HG03571 (cell line): ENCODE measurements at regions not wholly inside any gene's neighbourhood (a gene's known extent, or its start where the extent isn't known, plus 50 kb on each side); places are given as distances from the start of the nearest gene placed in this dataset.
"Not testable (repeated sequence)": the region's sequence is repeated elsewhere in the genome, so short reads cannot be mapped to it uniquely, and the experiment has no call there.

Source experiments
- ATAC-seq: cut with Tn5 transposase; IDR thresholded peaks from one replicate; pipeline ENCODE4 v1.9.1; 2021; ENCODE audit not compliant: unreplicated experiment

DNA sequence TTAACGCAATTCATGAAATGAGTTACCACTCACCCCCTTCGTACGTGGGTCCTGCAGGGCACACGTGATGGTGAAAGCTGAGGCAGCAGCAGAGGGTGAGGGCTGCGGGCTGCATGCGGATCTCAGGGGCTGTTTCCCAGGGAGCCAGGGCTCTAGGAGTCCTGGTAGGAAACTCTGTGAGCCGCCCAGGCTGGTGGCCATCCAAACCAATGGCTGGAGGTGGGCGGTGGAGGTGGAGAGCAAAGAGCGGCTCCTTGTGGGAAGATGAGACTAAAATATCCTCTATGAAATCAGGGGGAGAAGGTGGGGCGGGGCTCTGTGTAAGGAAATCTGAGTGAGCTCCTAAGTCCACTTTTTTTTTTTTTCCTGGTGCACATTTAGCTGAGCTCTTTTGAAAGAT is 120.1 kb upstream of the SLC1A4 start:
- ATAC-seq = no peak

DNA sequence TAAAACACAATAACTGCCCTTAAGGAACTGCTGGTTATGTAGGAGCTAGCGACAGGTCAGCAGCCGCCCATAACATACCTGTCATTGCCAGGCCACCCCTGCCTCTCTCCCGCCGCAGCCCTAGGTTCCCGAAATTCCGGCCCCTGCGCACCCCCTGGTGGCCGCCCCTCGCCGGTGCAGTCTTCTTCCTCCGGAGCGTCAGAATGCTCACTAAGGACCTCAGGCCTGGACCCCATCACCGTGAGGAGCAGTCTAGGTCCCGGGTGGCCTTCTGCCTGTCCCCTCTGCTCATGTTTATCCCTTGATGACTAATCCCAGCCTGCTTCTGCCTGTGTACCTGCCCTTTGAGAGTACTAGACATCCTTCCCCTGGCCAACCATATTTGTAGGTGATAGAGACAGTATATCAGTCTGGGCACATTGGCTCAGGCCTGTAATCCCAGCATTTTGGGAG is 115.7 kb upstream of the SLC1A4 start:
- peak; percentile 67 for ATAC-seq

DNA sequence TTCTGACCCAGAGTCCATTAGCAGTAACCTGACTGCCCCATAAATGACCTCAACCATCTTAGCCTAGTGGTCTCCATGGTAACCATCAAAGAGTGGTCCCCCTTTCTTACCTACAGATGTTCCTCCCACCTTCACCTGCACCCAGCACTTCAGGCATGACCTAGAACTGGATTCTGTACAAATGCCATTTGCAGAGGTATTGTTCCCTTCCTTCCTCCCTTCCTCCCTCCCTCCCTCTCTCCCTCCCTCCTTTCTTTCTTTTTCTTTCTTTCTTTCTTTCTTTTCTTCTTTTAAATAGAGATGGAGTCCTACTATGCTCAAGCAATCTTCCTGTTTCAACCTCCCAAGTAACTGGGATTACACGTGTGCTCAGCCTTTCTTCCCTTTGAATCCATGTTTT is 114.6 kb upstream of the SLC1A4 start:
- no peak for ATAC-seq

DNA sequence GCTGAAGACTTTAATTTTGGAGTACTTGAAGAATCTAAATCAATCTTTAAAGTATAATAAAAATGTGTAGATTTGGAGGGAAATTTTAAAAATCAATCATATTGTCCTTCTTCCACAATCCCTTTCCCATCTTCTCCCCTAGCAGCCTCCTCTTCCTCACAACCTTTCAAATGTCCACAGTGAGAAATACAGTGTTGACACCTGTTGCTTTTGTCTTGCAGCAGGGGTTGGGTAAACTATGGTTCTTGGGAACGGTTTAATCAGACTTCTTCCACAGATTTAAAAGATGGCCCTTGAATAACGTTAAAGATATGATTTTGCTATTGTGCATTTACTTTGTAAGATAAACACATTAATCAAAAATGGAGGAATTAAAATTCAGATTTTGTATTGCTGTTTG is 113.8 kb upstream of the SLC1A4 start:
- ATAC-seq = no peak

DNA sequence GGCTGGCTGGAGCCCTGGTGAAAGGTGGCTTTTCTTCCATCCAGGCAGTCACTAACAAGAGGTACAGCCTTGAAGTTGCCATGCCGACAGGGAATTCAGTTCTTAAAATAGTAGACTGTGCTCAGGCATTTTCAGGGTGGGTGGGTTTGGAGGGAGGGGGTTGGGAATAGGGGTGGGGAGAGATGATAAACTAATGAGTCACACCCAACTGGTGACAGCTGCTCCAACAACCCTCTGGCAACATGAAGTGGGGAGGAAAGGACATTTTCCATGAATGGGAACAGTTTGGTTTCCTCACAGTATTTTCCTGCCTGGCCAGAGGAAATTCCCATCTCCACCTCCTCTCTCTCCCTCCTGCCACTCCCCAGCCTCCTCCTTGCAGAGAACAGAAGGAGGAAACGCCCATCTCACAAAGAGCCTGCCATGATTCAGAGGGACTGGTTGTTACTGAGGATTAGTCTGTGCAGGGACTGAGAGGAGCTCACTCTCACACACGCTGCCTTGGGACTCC is 113.0 kb upstream of the SLC1A4 start:
- no peak for ATAC-seq

DNA sequence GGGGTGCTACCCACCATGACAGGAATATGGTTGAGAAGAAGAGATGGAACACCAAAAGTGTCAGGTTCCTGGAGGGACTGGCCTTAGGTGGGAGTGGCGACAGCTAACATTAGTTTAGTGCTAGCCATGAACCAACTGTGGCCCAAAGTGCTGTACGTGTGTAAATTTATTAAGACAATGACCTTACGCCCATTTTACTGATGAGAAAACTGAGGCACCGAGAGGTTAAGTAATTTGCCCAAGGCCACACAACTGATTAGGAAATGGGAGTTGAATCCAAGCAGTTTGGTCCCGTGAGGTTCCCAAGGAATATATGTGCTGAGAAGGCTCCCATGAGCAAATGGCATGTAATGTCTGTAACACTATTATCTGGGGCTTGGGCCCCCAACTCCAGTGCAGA is 109.5 kb upstream of the SLC1A4 start:
- ATAC-seq = no peak

DNA sequence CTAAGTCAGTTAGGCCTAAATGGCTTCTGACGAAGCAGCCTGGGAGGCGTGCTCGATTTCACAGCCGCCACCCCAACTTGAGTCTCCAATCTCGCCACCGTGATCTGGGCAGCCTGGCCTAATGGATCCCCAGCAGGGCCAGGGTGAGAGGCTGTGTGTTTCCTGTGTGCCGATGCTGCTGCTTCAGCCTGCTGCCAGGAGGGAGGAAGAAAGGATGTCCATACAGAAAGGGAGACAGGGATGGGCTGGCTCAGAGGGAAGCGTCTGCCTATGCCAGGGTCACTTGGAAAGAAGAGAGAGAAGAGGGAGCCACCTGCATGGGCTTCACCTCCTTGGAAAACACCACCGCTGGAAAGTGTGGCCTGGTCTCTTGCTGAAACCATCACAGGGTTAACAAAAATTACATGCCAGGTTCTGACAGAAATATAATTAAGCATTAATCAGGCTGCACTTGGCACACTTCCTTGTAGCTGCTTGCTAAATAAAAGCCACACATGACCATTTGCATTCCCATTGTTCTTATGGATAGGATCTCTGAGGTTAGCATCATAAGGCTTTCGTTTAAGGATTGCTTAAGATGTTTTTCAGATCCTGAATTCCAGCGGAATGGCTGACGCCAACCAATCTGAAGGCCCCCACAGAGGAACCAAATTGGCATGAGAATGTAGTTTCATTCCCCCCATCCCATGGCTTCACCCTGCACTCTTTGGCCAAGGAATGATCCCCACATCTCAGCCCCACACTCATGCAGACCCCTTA is 108.8 kb upstream of the SLC1A4 start:
- ATAC-seq = no peak

DNA sequence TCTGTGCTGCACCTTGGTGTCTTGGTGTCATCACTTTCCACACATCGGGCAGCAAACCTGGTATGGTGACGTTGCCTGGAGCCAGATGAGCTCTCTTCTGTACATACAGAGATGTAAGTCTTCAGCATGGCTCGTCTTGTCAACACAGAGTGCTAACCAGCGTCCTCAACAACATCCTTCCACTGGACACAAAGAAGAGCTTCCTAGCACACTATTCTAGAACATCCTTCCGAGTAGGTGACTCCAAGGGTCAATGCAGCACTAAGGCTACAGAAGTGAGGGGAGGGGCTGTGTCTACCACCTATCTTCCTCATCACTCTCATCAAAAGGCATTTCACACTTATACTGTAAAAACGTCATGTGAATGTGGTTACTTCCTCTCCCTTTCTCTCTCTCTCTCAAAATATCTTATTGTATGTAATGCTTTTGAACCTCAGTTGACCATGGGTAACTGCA is 108.1 kb upstream of the SLC1A4 start:
- no peak for ATAC-seq

DNA sequence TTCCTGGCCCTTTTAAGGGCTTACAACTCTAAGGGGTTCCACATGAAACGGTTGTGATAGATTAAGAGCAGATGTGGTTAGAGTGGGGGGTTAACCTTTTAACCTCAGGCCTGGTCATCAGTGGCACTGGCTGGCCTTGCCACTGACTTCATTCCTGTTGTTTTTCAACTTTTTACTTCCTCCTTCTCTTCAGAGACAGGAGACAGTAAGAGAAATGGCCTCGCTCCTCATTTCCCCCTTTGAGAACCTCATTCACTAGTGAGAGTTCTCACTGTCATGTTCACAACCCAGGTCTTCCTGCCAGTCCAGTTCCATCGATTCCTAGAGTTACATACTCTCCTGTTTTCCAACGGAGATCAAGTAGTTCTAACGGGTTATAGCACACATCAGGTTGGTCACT is 101.6 kb upstream of the SLC1A4 start:
- ATAC-seq = no peak

DNA sequence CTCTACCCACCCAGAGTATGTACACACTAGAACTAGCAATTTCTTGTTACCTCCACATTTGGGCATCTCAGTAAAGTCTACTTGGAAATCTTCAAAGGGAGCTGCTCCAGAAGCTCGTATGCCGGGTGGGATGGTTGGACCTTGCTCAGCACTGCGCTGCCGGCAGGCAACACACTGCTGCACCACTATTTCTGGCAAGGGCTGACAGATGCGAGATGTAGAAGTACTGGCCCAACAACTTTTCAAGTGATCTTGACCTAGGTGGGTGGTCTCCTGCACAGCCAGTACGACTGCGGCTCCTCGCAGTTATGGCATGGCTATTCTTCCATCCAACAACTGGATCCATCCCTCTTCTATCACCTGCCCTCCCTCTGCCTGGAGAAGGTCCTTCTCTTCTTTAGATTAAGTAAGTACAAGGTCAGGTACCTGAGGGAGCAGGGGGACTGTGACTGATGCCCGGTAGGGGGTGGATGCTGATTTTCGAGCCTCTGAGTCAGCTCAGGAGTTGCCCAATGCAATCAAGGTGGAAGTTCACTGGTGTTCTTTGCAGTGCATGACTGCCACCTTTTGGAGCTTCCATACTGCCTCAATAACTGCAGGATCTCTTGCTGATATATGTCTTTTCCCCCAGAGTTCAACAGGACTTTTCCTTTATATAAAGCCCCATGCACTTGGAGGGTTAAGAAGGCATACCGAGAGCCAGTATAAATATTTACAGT is 100.4 kb upstream of the SLC1A4 start:
- no peak for ATAC-seq

DNA sequence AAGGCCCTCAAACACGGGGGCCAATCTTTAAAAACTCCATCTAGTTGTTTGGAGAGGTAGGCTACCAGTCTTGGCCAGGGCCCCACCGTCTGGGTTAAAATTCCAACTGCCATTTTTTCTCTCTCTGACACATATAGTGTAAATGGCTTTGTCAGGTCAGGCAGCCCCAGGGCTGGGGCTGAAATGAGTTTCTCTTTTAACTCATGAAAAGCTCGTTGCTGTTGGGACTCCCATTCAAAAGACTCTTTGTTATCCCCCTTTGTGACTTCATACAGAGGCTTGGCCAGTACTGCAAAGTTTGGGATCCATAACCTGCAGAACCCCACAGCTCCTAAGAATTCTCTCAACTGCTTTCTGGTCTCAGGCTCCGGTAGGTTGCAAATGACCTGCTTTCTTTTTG is 99.4 kb upstream of the SLC1A4 start:
- ATAC-seq = no peak

DNA sequence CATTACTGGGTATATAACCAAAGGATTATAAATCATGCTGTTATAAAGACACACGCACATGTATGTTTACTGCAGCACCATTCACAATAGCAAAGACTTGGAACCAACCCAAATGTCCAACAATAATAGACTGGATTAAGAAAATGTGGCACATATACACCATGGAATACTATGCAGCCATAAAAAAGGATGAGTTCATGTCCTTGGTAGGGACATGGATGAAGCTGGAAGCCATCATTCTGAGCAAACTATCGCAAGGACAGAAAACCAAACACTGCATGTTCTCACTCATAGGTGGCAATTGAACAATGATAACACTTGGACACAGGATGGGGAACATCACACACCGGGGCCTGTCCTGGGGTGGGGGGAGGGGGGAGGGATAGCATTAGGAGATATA is 92.6 kb upstream of the SLC1A4 start:
- ATAC-seq = not testable (repeated sequence)

DNA sequence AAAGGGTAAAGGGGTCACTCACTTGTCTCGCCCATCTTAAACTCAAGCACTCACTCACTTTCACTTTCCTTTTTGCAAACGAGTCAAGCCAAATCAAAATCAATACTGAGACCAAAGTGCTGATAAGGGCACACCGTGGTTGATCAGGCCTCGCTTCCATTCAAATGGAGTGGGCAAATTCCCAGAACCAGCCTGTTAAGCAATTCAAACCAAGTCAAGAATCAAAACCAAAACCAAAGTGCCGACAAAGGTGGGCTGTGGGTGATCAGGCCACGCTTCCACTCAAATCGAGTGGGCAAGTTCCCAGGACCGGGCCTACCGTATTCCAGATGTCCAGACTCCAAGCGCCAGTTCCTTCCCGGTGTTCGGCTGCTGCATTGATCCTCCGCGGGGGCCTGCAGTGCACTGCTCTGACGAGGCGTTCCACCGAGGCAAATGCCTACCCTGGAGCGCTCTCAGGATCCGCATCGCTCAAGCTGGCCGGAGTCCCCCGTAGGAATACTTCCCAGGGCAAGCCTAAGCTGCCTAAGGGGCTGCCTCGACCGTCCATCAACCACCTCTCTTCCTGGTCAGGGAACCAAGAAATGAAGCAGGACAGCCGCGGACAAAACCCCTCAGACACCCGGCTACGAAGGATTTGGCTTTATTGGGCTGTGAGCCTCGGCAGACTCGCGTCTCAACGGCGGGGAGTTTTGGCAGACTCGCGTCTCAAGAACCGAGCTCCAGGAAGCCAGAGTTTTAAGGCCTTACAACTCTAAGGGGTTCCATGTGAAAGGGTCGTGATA is 89.9 kb upstream of the SLC1A4 start:
- ATAC-seq = no peak

DNA sequence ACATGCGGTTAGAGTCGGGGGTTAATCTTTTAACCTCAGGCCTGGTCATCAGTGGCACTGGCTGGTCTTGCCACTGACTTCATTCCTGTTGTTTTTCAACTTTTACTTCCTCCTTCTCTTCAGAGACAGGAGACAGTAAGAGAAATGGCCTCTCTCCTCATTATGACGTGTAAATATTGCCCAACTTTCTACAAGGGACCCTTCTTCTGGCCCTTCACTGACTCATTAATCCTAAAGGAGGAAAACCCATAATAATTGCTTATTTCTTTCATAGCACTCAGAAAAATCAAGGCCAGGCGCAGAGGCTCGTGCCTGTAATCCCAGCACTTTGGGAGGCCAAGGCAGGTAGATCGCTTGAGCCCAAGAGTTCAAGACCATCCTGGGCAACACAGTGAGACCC is 89.3 kb upstream of the SLC1A4 start:
- ATAC-seq = not testable (repeated sequence)

DNA sequence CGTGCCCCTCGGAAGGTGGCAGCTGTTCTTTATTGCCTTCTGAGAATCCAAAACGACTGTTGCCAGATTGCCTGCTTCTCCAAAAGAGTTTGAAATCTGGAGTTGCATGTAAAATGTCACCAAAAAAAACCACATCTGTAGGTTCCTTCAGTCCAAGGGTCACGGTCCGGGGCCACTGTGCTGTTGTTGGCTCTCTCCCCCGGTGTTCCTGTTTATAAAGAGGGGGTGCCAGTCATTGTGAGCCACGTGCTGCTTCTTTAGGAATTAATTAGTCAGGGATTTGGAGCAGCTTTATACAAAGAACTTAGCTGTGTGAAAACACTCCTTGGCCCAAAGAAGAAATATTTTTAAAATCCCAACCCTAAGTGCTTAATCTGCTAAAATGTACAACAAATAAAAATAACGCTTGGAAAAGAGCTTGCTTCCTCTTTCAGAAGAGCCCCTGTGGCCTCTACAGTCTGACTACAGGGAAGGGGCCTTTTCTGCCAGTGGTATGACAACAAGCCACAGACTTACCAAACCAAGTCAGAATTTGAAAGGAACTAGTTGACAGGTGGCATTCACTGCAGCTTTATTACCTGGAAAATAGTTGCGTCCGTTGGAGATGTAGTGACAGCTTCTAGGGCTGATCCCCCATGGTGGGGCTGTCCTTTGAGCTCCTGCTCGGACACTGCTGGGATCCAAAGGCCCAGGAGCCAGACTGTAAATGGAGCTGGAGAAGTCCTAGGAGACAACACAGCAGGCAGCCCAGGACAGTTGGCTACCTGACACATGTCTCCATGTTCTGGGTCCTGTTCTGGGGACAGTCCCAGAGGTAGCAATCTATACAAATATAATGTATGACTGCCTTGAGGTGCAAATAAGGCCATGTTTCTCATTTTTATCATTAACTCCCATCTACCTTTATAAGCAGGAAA is 84.5 kb upstream of the SLC1A4 start:
- ATAC-seq = no peak

DNA sequence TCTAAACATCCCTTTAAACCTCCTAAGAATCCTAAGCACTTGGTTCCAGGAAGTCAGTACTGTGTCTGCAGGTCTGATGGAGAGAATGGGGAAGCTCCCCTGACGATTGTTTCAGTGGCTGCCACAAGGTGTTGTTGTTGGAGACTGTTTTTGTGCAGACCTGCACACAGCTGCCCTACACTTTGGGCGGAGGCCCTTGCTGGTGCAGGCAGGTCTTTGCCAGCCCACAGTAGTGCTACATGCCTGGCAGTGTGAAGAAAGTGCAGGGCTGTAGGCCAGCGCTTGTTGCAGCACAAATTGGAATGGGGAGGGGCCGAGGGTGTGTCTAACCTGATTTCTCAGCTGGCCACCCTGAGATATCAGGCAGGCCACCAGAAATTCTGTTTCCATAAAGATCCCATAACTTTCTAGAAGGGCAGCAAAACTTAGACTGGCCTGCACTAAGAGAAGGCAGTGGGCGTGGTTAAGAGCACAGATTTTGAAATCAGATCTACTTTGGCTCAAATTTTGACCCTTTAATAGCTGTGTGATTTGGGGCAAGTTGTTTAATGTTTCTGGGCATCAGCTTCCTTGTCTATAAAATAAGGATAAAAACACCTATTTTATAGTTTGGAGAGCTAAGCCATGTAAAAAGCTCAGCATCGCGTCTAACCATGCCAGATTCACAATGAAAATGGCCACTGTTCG is 83.7 kb upstream of the SLC1A4 start:
- ATAC-seq = no peak

DNA sequence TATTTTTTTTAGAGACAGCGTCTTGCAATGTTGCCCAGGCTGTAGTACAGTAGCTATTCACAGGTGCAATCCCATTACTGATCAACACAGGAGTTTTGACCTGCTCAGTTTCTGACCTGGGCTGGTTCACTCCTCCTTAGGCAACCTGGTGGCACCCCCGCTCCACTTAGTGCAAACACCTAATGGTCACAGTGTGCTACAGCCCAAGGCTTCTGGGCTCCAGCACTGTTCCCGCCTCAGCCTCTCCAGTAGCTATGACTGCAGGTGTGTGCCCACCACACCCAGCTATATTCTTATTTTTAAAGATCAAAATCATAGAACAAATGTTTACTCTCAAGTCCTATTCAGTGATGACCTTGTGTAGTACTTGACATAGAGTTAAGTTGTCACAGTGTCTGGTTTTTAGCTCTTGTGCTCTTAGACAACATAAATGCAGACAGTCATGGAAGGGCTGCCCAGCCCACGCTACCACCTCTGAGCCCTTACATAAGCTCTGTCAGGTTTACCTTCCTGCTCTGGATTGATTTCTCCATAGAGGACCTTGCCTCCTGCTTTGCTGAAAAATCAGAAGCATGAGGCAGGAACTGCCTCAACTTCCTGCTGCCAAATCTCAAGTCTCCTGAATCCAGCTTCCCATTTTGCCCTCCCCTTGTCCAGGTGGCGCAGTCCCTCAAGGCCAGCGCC is 82.2 kb upstream of the SLC1A4 start:
- ATAC-seq = no peak

DNA sequence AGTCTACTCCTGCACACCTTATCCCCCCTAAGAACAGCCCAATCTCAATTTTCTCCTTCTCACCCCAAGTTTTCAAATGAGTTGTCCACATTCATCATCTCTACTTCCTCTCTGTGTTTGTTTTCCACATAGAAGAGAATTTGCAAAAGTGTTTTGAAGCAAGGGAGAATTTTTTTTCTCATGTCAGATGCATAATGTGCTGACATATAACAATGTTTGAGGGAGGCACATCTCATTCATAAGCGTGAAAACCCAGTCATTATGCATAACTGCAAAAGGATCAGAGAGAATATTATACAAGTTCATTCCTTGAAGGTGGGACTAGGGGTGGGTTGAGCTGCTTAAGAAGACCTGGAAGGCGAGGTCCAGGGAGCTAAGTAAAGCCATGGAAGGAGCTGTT is 80.8 kb upstream of the SLC1A4 start:
- ATAC-seq = no peak

DNA sequence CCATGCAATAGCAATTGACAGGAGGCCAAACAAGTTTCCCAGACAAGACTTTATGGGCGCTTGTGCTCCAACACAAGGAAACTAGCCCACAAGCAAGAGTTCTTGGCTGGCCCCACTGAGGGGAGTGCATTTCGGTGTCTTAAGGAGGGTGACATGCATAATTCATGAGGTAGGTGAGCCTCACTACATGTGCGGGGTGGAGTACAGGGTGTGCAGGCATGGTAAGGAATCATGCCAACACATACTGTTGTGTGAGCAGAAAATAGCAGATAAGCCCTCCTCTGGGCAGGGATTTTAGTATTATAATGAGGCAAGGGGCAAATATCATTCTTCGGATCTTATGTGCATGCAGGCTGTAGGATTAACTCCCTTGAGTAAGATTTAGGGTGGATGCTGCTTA is 78.7 kb upstream of the SLC1A4 start:
- no peak for ATAC-seq
